ENCODE measurements at regions not wholly inside any gene's neighbourhood (a gene's known extent, or its start where the extent isn't known, plus 50 kb on each side); places are given as distances from the start of the nearest gene placed in this dataset.

DNA sequence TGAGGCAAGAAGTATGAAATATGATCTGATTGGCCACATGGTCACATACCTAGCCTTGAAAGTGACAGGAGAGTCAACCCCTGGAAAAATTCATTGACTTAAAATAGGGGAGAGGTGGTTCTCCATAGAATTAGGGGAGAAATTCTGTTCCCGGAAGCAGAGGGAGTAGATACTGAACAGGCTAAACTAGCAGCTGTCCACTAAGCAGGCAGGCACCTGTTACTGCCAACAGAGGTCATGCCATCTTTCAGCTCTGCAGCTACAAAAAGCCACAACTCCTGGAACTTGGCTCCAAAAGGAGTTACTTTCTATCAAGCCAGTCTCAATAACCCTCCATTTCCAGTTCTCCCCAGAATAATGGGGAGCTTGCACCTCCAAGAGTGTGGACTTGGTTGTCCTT is 352.5 kb downstream of the MAFB start (continued):
- TF ChIP-seq, protein P1, sequence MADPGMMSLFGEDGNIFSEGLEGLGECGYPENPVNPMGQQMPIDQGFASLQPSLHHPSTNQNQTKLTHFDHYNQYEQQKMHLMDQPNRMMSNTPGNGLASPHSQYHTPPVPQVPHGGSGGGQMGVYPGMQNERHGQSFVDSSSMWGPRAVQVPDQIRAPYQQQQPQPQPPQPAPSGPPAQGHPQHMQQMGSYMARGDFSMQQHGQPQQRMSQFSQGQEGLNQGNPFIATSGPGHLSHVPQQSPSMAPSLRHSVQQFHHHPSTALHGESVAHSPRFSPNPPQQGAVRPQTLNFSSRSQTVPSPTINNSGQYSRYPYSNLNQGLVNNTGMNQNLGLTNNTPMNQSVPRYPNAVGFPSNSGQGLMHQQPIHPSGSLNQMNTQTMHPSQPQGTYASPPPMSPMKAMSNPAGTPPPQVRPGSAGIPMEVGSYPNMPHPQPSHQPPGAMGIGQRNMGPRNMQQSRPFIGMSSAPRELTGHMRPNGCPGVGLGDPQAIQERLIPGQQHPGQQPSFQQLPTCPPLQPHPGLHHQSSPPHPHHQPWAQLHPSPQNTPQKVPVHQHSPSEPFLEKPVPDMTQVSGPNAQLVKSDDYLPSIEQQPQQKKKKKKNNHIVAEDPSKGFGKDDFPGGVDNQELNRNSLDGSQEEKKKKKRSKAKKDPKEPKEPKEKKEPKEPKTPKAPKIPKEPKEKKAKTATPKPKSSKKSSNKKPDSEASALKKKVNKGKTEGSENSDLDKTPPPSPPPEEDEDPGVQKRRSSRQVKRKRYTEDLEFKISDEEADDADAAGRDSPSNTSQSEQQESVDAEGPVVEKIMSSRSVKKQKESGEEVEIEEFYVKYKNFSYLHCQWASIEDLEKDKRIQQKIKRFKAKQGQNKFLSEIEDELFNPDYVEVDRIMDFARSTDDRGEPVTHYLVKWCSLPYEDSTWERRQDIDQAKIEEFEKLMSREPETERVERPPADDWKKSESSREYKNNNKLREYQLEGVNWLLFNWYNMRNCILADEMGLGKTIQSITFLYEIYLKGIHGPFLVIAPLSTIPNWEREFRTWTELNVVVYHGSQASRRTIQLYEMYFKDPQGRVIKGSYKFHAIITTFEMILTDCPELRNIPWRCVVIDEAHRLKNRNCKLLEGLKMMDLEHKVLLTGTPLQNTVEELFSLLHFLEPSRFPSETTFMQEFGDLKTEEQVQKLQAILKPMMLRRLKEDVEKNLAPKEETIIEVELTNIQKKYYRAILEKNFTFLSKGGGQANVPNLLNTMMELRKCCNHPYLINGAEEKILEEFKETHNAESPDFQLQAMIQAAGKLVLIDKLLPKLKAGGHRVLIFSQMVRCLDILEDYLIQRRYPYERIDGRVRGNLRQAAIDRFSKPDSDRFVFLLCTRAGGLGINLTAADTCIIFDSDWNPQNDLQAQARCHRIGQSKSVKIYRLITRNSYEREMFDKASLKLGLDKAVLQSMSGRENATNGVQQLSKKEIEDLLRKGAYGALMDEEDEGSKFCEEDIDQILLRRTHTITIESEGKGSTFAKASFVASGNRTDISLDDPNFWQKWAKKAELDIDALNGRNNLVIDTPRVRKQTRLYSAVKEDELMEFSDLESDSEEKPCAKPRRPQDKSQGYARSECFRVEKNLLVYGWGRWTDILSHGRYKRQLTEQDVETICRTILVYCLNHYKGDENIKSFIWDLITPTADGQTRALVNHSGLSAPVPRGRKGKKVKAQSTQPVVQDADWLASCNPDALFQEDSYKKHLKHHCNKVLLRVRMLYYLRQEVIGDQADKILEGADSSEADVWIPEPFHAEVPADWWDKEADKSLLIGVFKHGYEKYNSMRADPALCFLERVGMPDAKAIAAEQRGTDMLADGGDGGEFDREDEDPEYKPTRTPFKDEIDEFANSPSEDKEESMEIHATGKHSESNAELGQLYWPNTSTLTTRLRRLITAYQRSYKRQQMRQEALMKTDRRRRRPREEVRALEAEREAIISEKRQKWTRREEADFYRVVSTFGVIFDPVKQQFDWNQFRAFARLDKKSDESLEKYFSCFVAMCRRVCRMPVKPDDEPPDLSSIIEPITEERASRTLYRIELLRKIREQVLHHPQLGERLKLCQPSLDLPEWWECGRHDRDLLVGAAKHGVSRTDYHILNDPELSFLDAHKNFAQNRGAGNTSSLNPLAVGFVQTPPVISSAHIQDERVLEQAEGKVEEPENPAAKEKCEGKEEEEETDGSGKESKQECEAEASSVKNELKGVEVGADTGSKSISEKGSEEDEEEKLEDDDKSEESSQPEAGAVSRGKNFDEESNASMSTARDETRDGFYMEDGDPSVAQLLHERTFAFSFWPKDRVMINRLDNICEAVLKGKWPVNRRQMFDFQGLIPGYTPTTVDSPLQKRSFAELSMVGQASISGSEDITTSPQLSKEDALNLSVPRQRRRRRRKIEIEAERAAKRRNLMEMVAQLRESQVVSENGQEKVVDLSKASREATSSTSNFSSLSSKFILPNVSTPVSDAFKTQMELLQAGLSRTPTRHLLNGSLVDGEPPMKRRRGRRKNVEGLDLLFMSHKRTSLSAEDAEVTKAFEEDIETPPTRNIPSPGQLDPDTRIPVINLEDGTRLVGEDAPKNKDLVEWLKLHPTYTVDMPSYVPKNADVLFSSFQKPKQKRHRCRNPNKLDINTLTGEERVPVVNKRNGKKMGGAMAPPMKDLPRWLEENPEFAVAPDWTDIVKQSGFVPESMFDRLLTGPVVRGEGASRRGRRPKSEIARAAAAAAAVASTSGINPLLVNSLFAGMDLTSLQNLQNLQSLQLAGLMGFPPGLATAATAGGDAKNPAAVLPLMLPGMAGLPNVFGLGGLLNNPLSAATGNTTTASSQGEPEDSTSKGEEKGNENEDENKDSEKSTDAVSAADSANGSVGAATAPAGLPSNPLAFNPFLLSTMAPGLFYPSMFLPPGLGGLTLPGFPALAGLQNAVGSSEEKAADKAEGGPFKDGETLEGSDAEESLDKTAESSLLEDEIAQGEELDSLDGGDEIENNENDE (IDR thresholded peaks at IDR 0.05; ENCODE audit: insufficient replicate concordance, low read length), result no peak
- TF ChIP-seq, protein P2, sequence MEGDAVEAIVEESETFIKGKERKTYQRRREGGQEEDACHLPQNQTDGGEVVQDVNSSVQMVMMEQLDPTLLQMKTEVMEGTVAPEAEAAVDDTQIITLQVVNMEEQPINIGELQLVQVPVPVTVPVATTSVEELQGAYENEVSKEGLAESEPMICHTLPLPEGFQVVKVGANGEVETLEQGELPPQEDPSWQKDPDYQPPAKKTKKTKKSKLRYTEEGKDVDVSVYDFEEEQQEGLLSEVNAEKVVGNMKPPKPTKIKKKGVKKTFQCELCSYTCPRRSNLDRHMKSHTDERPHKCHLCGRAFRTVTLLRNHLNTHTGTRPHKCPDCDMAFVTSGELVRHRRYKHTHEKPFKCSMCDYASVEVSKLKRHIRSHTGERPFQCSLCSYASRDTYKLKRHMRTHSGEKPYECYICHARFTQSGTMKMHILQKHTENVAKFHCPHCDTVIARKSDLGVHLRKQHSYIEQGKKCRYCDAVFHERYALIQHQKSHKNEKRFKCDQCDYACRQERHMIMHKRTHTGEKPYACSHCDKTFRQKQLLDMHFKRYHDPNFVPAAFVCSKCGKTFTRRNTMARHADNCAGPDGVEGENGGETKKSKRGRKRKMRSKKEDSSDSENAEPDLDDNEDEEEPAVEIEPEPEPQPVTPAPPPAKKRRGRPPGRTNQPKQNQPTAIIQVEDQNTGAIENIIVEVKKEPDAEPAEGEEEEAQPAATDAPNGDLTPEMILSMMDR (IDR thresholded peaks at IDR 0.05; ENCODE audit: control extremely low read depth in 1 of 3, insufficient read depth in 1 of 3, low read depth in 1 of 3, low read length in 3 of 3), result no peak
- TF ChIP-seq CHD1 (IDR thresholded peaks at IDR 0.05; ENCODE audit: low read depth, low read length) (no peak), SP2 (IDR thresholded peaks at IDR 0.05; ENCODE audit: low read length) (no peak), SIN3A (conservative IDR thresholded peaks at IDR 0.05 in 1 of 2, IDR thresholded peaks at IDR 0.05 in 1 of 2; ENCODE audit: low read depth in 1 of 2, low read length in 2 of 2) (no peak), TAF7 (optimal IDR thresholded peaks at IDR 0.05; ENCODE audit: borderline replicate concordance, low read depth, low read length) (no peak), TCF12 (IDR thresholded peaks at IDR 0.05; ENCODE audit: low read depth, low read length) (no peak), SAP30 (IDR thresholded peaks at IDR 0.05; ENCODE audit: insufficient read depth, insufficient replicate concordance, low read length) (no peak), SP1 (IDR thresholded peaks at IDR 0.05; ENCODE audit: low read depth, low read length) (no peak)
